GM10248 (cell line): ENCODE measurements at regions not wholly inside any gene's neighbourhood (a gene's known extent, or its start where the extent isn't known, plus 50 kb on each side); places are given as distances from the start of the nearest gene placed in this dataset.

Experiments
- CTCF ChIA-PET: fragments of 300-600 bp; sonication (Branson Sonifier 250); formaldehyde crosslinking; extraction: SDS; loops from one replicate; lab custom pipeline; 2021; ENCODE audit warnings: antibody characterized with exemption; lab: Yijun Ruan, JAX
- POLR2A ChIA-PET: fragments of 350-650 bp; sonication (Branson Sonifier 250); formaldehyde crosslinking; extraction: SDS; loops from one replicate; lab custom pipeline; 2020; ENCODE audit warnings: antibody characterized with exemption; lab: Yijun Ruan, JAX
- DNase-seq: peaks from one replicate; pipeline ENCODE4 v3.0.0; 2012; ENCODE audit errors: extremely low spot score
- TF ChIP-seq, protein P1 (sequence below): IDR thresholded peaks from 2 replicates; pipeline ENCODE4 v1.5.1; 2012; ENCODE audit warnings: mild to moderate bottlenecking, low read depth; ENCODE audit errors: extremely low read depth, missing control alignments, control extremely low read depth

DNA sequence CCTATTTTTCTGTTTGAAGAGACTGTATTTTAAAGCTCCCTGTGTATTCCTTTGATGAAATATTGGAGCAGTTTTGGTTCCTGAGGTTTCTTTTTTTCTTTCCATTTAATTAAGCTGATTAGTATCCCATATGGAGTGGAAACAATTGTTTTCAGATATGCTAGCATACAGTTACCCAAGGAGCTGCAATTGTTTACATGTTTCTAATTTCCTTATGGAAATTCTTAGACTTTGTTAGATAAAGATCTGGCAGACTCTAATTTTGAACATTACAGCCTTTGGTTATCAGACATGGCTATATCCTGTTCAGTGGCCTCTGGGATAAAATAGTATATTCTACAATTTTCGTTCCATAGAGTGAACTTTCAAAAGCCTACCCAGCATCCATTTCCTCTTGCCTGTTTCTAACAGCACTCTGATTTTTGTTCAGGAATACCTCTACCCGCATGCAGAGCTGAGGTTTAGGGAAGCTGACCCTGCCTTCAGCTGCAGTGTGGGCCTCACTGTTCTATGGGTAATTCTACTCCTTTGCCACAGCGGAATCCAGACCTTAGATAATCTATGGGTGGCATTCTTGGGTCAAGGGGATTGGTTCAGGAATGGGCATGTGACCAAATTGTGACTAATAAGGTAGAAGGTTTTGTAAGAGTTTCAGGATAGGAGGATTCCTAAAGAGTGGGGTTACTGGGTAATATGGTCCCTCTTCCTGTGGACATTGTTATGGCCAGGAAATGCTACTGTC is 161.1 kb upstream of the ANKRD28 start:
- no peak for DNase-seq
- CTCF ChIA-PET, result interaction anchor here (0.9 to 1.7 kb wide), 4 partner anchors 7 to 41 kb away, joined by 3 to 4 read pairs (median 3); no protein-coding TSS in a partner anchor
- TF ChIP-seq, protein P1, sequence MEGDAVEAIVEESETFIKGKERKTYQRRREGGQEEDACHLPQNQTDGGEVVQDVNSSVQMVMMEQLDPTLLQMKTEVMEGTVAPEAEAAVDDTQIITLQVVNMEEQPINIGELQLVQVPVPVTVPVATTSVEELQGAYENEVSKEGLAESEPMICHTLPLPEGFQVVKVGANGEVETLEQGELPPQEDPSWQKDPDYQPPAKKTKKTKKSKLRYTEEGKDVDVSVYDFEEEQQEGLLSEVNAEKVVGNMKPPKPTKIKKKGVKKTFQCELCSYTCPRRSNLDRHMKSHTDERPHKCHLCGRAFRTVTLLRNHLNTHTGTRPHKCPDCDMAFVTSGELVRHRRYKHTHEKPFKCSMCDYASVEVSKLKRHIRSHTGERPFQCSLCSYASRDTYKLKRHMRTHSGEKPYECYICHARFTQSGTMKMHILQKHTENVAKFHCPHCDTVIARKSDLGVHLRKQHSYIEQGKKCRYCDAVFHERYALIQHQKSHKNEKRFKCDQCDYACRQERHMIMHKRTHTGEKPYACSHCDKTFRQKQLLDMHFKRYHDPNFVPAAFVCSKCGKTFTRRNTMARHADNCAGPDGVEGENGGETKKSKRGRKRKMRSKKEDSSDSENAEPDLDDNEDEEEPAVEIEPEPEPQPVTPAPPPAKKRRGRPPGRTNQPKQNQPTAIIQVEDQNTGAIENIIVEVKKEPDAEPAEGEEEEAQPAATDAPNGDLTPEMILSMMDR, result no peak
- POLR2A ChIA-PET, result interaction anchor here (0.6 kb wide), 1 partner anchor 1093 kb away, joined by 4 read pairs; no protein-coding TSS in a partner anchor

- CTCF ChIA-PET, result interaction anchor here (1.3 kb wide), 1 partner anchor 16 kb away, joined by 4 read pairs; no protein-coding TSS in a partner anchor
- POLR2A ChIA-PET, result no interaction called here
Measured at GRCh38 chr3:15959434-15959811, 161.6 kb upstream of the ANKRD28 start.

GRCh38 chr3:15964605-15965442 is 167.0 kb upstream of the ANKRD28 start:
- ChIA-PET POLR2A (no interaction called here), CTCF (interaction anchor here (1.0 to 3.5 kb wide), 3 partner anchors 9 to 35 kb away, joined by 3 to 14 read pairs (median 5); no protein-coding TSS in a partner anchor)
- TF ChIP-seq, protein P1, result no peak
- DNase-seq, result no peak

More at GRCh38 chr3:15959434-15959811, 161.6 kb upstream of the ANKRD28 start:
- TF ChIP-seq, protein P1, result no peak
- DNase-seq, result no peak

DNA sequence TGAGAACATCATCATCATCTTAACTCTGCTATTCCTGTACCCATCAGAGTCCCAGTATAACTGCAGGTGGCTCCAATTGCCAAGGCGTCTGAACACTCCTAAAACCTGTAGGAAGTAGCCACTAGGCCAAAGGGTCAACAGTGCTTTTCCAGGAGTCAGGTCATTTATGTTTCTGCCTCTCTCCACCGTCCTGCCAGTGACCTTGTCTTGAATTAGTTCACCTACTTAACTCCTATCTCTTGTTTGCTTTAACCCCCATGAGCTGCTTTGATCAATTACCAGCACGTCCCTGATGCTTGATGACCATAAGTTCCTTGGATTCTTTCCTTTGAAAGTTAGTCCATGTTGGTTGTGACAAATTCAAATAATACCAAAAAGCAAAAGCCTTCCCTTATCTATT is 169.8 kb upstream of the ANKRD28 start:
- CTCF ChIA-PET, result interaction anchor here (1.4 to 1.8 kb wide), 3 partner anchors 8 to 11 kb away, joined by 3 to 4 read pairs (median 3); no protein-coding TSS in a partner anchor

DNA sequence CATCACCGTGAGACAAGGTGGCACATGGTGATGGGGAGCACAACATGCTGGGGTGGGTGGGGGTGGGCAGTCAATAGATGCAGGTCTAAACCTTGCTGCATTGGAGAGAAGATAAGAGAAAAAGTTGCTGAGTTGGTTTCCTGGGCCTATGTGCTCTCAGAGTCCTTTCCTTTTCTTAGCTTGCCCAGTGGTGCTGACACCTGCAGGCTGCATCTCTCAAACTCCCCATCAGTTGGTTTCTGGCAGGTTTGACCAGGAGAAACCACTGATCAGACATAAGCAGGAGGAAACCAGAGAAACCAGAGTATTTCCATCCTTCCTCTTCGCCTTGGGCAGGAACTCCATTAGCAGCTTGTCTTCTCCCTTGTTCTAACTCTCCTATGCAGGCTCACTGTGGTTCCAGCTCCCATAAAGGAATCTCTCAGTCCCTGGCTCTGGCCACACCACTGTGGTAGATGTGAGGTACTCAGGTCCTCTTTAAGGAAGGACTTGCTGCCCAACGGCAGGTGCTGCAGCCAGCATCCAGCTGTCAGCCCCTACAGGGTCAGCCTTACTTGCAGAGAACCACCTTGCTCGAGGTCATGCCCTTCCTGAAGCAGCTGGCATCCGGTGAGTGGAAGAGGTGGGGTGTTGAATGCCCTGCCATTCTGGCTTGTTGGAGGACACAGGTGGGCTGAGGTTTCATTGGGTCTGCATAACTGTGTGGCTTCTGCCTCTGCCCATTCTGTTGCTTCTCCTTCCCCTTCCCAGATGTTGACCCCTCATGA is 172.3 kb upstream of the ANKRD28 start:
- TF ChIP-seq, protein P1, result no peak
- DNase-seq, result no peak
- CTCF ChIA-PET, result no interaction called here
- POLR2A ChIA-PET, result no interaction called here

More for the DNA sequence above, 169.8 kb upstream of the ANKRD28 start:
- DNase-seq, result no peak
- POLR2A ChIA-PET, result no interaction called here
- TF ChIP-seq, protein P1, result no peak
